DND-41 (cell line): ENCODE measurements at regions not wholly inside any gene's neighbourhood (a gene's known extent, or its start where the extent isn't known, plus 50 kb on each side); places are given as distances from the start of the nearest gene placed in this dataset.

Experiments used
- EZH2 ChIP-seq: IDR thresholded peaks from 3 replicates; pipeline ENCODE4 v1.6.1; 2012; ENCODE audit warnings: borderline replicate concordance, low read depth, mild to moderate bottlenecking, moderate library complexity, low read length, inconsistent platforms; ENCODE audit not compliant: severe bottlenecking
- TF ChIP-seq, protein P1 (sequence below): IDR thresholded peaks from 2 replicates; pipeline ENCODE4 v1.5.1; 2012; ENCODE audit warnings: borderline replicate concordance, low read length, moderate library complexity, mild to moderate bottlenecking; ENCODE audit not compliant: poor library complexity, severe bottlenecking; ENCODE audit errors: extremely low read depth

GRCh38 chr2:221637851-221638250, 65.7 kb upstream of the EPHA4 start:
- TF ChIP-seq, protein P1, sequence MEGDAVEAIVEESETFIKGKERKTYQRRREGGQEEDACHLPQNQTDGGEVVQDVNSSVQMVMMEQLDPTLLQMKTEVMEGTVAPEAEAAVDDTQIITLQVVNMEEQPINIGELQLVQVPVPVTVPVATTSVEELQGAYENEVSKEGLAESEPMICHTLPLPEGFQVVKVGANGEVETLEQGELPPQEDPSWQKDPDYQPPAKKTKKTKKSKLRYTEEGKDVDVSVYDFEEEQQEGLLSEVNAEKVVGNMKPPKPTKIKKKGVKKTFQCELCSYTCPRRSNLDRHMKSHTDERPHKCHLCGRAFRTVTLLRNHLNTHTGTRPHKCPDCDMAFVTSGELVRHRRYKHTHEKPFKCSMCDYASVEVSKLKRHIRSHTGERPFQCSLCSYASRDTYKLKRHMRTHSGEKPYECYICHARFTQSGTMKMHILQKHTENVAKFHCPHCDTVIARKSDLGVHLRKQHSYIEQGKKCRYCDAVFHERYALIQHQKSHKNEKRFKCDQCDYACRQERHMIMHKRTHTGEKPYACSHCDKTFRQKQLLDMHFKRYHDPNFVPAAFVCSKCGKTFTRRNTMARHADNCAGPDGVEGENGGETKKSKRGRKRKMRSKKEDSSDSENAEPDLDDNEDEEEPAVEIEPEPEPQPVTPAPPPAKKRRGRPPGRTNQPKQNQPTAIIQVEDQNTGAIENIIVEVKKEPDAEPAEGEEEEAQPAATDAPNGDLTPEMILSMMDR = no peak
- TF ChIP-seq EZH2 = no peak
